ENCODE measurements at regions not wholly inside any gene's neighbourhood (a gene's known extent, or its start where the extent isn't known, plus 50 kb on each side); places are given as distances from the start of the nearest gene placed in this dataset.
"Not testable (repeated sequence)": the region's sequence is repeated elsewhere in the genome, so short reads cannot be mapped to it uniquely, and the experiment has no call there.

- Histone ChIP-seq H3K9me3 (no peaks in the 10 kb centered on the region), H3K4me1 (no peaks in the 10 kb centered on the region), H3K27ac (no peak overlapping the region), H3K36me3 (no peaks in the 10 kb centered on the region), H3K4me3 (no peak overlapping the region), H3K27me3 (no peaks in the 10 kb centered on the region)
- no peak for DNase-seq
- WGBS, 2 donors: 89% methylated on average over 3 of the region's 3 CpGs
- ATAC-seq (ENCODE audit: low FRiP score in 2 of 2): no peak
- TF ChIP-seq POLR2A (IDR thresholded peaks at IDR 0.05): no peak
- no peak for TF ChIP-seq EP300 (IDR thresholded peaks at IDR 0.05)
- TF ChIP-seq POLR2AphosphoS5 (IDR thresholded peaks at IDR 0.05): no peak
- no peak for TF ChIP-seq CTCF (IDR thresholded peaks at IDR 0.05)
Observed at GRCh38 chr10:77727481-77727880, 89.9 kb upstream of the KCNMA1 start.

- Histone ChIP-seq H3K9me3 (no peaks in the 10 kb centered on the region), H3K4me1 (no peaks in the 10 kb centered on the region), H3K36me3 (no peaks in the 10 kb centered on the region), H3K27ac (no peak overlapping the region), H3K4me3 (no peak overlapping the region), H3K27me3 (no peaks in the 10 kb centered on the region)
- DNase-seq (no peak), ATAC-seq (ENCODE audit: low FRiP score in 2 of 2) (no peak)
- TF ChIP-seq EP300 (IDR thresholded peaks at IDR 0.05) (no peak), POLR2A (IDR thresholded peaks at IDR 0.05) (no peak), CTCF (IDR thresholded peaks at IDR 0.05) (no peak), POLR2AphosphoS5 (IDR thresholded peaks at IDR 0.05) (no peak)
- 65 to 78% methylated on average over 3 of the region's 3 CpGs for WGBS, 2 donors
Observed at GRCh38 chr10:77726732-77727131, 89.1 kb upstream of the KCNMA1 start.

GRCh38 chr10:77726301-77726700 is 88.7 kb upstream of the KCNMA1 start:
- DNase-seq (no peak), ATAC-seq (ENCODE audit: low FRiP score in 2 of 2) (no peak)
- 89 to 97% methylated on average over 1 of the region's 1 CpG for WGBS, 2 donors
- no peaks in the 10 kb centered on the region for H3K36me3 ChIP-seq
- H3K27ac ChIP-seq: no peak overlapping the region
- TF ChIP-seq POLR2AphosphoS5 (IDR thresholded peaks at IDR 0.05): no peak
- no peak for TF ChIP-seq POLR2A (IDR thresholded peaks at IDR 0.05)
- TF ChIP-seq EP300 (IDR thresholded peaks at IDR 0.05): no peak
- TF ChIP-seq CTCF (IDR thresholded peaks at IDR 0.05): no peak
- no peaks in the 10 kb centered on the region for H3K4me1 ChIP-seq
- H3K27me3 ChIP-seq: no peaks in the 10 kb centered on the region
- H3K9me3 ChIP-seq: no peaks in the 10 kb centered on the region
- no peak overlapping the region for H3K4me3 ChIP-seq

- ATAC-seq (ENCODE audit: low FRiP score in 2 of 2) (no peak), DNase-seq (no peak)
- Histone ChIP-seq H3K9me3 (no peaks in the 10 kb centered on the region), H3K27me3 (no peaks in the 10 kb centered on the region), H3K4me1 (no peaks in the 10 kb centered on the region), H3K36me3 (no peaks in the 10 kb centered on the region), H3K4me3 (no peak overlapping the region), H3K27ac (no peak overlapping the region)
- TF ChIP-seq CTCF (IDR thresholded peaks at IDR 0.05) (no peak), POLR2A (IDR thresholded peaks at IDR 0.05) (no peak), EP300 (IDR thresholded peaks at IDR 0.05) (no peak), POLR2AphosphoS5 (IDR thresholded peaks at IDR 0.05) (no peak)
- 80 to 88% methylated on average over 1 to 2 of the region's 2 CpGs for WGBS, 2 donors
Observed at GRCh38 chr10:77724820-77725219, 87.2 kb upstream of the KCNMA1 start.

GRCh38 chr10:77723376-77723775 is 85.8 kb upstream of the KCNMA1 start:
- no peaks in the 10 kb centered on the region for H3K4me1 ChIP-seq
- H3K4me3 ChIP-seq: no peak overlapping the region
- no peaks in the 10 kb centered on the region for H3K27me3 ChIP-seq
- TF ChIP-seq CTCF (IDR thresholded peaks at IDR 0.05) (no peak), POLR2AphosphoS5 (IDR thresholded peaks at IDR 0.05) (no peak), POLR2A (IDR thresholded peaks at IDR 0.05) (no peak), EP300 (IDR thresholded peaks at IDR 0.05) (no peak)
- H3K36me3 ChIP-seq: no peaks in the 10 kb centered on the region
- ATAC-seq (ENCODE audit: low FRiP score in 2 of 2) (no peak), DNase-seq (no peak)
- H3K27ac ChIP-seq: no peak overlapping the region
- WGBS, 2 donors: 80 to 82% methylated on average over 5 of the region's 5 CpGs
- H3K9me3 ChIP-seq: no peaks in the 10 kb centered on the region

- not testable (repeated sequence) for H3K4me3 ChIP-seq; ATAC-seq (ENCODE audit: low FRiP score in 2 of 2); H3K27me3 ChIP-seq; H3K9me3 ChIP-seq; H3K27ac ChIP-seq; H3K4me1 ChIP-seq; H3K36me3 ChIP-seq; DNase-seq
- 42 to 48% methylated on average over 3 of the region's 3 CpGs for WGBS, 2 donors
Observed at GRCh38 chr10:77722956-77723355, 85.3 kb upstream of the KCNMA1 start.

All from upper lobe of left lung (tissue), 6 donors.